ENCODE measurements at regions not wholly inside any gene's neighbourhood (a gene's known extent, or its start where the extent isn't known, plus 50 kb on each side); places are given as distances from the start of the nearest gene placed in this dataset.
A peak's percentile ranks its signal among the peaks of the same experiment; 100 is the strongest.

- no peak overlapping the region for H3K27ac ChIP-seq
- H3K36me3 ChIP-seq (replicated peaks; ENCODE audit: insufficient read depth, low read depth) = no peaks in the 10 kb centered on the region
- no peaks in the 10 kb centered on the region for H3K9me3 ChIP-seq (ENCODE audit: low read depth)
- H4K20me1 ChIP-seq (ENCODE audit: insufficient read depth, poor library complexity, severe bottlenecking) = no peaks in the 10 kb centered on the region
- no peak for DNase-seq (ENCODE audit: low spot score)
- no peaks in the 10 kb centered on the region for H3K79me2 ChIP-seq
- 91% methylated on average over 2 of the region's 2 CpGs for WGBS (ENCODE audit: low lambda C conversion rate, missing lambda C conversion rate)
- H3K27me3 ChIP-seq = no peaks in the 10 kb centered on the region
- TF ChIP-seq EZH2phosphoT487 (IDR thresholded peaks at IDR 0.05; ENCODE audit: low read depth, severe bottlenecking, unreplicated experiment) = no peak
- TF ChIP-seq EZH2 (IDR thresholded peaks at IDR 0.05; ENCODE audit: borderline replicate concordance) = no peak
- TF ChIP-seq CTCF (IDR thresholded peaks at IDR 0.05; ENCODE audit: poor library complexity) = no peak
- H3K4me3 ChIP-seq = no peak overlapping the region
- H3K9me2 ChIP-seq (replicated peaks; ENCODE audit: insufficient read depth) = no peaks in the 10 kb centered on the region
- no peak overlapping the region for H3K4me2 ChIP-seq
- no peaks in the 10 kb centered on the region for H3K4me1 ChIP-seq (ENCODE audit: insufficient read depth)
- H2AFZ ChIP-seq = no peak overlapping the region
Observed at GRCh38 chr5:159734366-159734765, 181.9 kb upstream of the ADRA1B start.

GRCh38 chr5:159735036-159735435, 181.2 kb upstream of the ADRA1B start:
- Histone ChIP-seq H2AFZ (no peak overlapping the region), H3K9me3 (ENCODE audit: low read depth) (no peaks in the 10 kb centered on the region), H3K4me3 (no peak overlapping the region), H3K9me2 (replicated peaks; ENCODE audit: insufficient read depth) (no peaks in the 10 kb centered on the region), H4K20me1 (ENCODE audit: insufficient read depth, poor library complexity, severe bottlenecking) (no peaks in the 10 kb centered on the region), H3K27me3 (no peaks in the 10 kb centered on the region), H3K4me2 (no peak overlapping the region), H3K27ac (no peak overlapping the region), H3K4me1 (ENCODE audit: insufficient read depth) (no peaks in the 10 kb centered on the region), H3K36me3 (replicated peaks; ENCODE audit: insufficient read depth, low read depth) (no peaks in the 10 kb centered on the region), H3K79me2 (no peaks in the 10 kb centered on the region)
- no peak for DNase-seq (ENCODE audit: low spot score)
- TF ChIP-seq CTCF (IDR thresholded peaks at IDR 0.05; ENCODE audit: poor library complexity) (no peak), EZH2 (IDR thresholded peaks at IDR 0.05; ENCODE audit: borderline replicate concordance) (no peak), EZH2phosphoT487 (IDR thresholded peaks at IDR 0.05; ENCODE audit: low read depth, severe bottlenecking, unreplicated experiment) (no peak)
- 65% methylated on average over 2 of the region's 2 CpGs for whole genome bisulfite sequencing (ENCODE audit: low lambda C conversion rate, missing lambda C conversion rate)

GRCh38 chr5:159735749-159736660, 180.3 kb upstream of the ADRA1B start:
- 81% methylated on average over 8 of the region's 8 CpGs for WGBS (ENCODE audit: low lambda C conversion rate, missing lambda C conversion rate)
- H4K20me1 ChIP-seq (ENCODE audit: insufficient read depth, poor library complexity, severe bottlenecking) = no peaks in the 10 kb centered on the region
- H3K9me3 ChIP-seq (ENCODE audit: low read depth) = no peaks in the 10 kb centered on the region
- no peaks in the 10 kb centered on the region for H3K36me3 ChIP-seq (replicated peaks; ENCODE audit: insufficient read depth, low read depth)
- H3K27me3 ChIP-seq = no peaks in the 10 kb centered on the region
- no peaks in the 10 kb centered on the region for H3K79me2 ChIP-seq
- H3K4me1 ChIP-seq (ENCODE audit: insufficient read depth) = no peaks in the 10 kb centered on the region
- no peak overlapping the region for H3K4me3 ChIP-seq
- no peak for TF ChIP-seq EZH2phosphoT487 (IDR thresholded peaks at IDR 0.05; ENCODE audit: low read depth, severe bottlenecking, unreplicated experiment)
- TF ChIP-seq CTCF (IDR thresholded peaks at IDR 0.05; ENCODE audit: poor library complexity) = no peak
- TF ChIP-seq EZH2 (IDR thresholded peaks at IDR 0.05; ENCODE audit: borderline replicate concordance) = no peak
- no peak overlapping the region for H3K4me2 ChIP-seq
- peak overlapping the region; percentile 30 for H3K27ac ChIP-seq
- peak; percentile 18 for DNase-seq (ENCODE audit: low spot score)
- no peaks in the 10 kb centered on the region for H3K9me2 ChIP-seq (replicated peaks; ENCODE audit: insufficient read depth)
- no peak overlapping the region for H2AFZ ChIP-seq

All from hepatocyte (in vitro differentiated cells).